GM19240 (cell line): ENCODE measurements at regions not wholly inside any gene's neighbourhood (a gene's known extent, or its start where the extent isn't known, plus 50 kb on each side); places are given as distances from the start of the nearest gene placed in this dataset.

Experiments used
- DNase-seq: peaks from one replicate; pipeline ENCODE4 v3.0.0; 2011; ENCODE audit warnings: low spot score; ENCODE audit not compliant: insufficient read length

DNA sequence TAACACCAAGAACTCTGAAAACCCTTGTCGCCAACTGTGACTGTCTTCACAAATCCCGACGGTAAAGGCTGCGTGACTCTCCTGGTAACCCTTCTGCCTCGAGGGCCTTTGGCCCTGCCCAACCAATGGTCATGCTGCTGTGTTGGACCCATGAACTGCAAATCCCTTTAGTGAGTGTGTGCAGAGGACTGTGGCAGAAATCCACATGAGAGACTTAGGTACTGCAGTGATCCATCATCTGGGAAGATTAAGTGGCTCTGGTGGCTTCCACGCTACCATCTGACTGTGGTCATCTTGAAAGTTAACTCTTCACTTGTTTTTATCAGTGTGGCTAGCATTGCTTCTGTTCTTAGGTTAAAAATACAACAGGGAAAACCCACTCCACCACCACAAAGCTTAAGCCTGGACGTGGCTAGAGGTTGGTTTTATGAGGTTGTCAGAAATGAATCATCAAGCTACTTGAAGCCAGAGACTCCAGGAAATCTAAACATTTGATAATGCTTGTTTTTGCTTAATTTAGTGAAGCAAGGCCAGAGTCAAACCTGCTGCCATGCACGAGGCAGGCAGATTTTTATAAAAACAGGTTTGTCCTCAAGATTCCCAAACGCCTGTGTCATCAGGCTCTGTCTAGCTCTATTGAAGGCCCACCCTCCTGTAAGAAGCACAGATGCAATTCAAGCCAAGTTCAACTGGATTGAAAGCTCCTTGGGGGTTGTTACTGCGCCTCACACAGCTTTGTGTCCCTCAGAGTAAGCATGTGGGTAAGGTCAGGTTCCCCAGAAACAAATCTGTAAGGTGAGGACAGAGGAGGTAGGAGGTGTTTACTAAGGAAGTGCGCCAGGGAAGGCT is 52.7 kb upstream of the ERCC6L2 start:
- peak; percentile 48 for DNase-seq

DNA sequence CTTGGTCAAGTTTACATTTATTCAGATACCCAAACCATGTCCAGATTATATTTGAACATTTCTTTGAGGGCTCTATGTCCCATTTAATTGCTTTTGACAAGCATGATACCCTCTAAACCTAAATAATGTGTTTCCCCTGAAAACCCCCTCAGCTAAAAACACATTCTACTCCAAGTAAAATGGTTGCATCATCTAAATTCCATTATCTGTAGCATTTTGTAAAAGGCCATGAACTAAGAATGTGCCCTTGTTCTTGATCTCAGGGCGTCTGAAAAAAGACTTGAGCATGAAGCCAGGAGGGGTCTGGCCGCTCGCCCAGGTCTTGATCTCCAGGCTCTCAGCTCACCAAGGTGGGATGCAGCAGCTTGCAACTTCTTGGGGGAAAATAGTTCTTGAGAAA is 53.5 kb upstream of the ERCC6L2 start:
- no peak for DNase-seq

DNA sequence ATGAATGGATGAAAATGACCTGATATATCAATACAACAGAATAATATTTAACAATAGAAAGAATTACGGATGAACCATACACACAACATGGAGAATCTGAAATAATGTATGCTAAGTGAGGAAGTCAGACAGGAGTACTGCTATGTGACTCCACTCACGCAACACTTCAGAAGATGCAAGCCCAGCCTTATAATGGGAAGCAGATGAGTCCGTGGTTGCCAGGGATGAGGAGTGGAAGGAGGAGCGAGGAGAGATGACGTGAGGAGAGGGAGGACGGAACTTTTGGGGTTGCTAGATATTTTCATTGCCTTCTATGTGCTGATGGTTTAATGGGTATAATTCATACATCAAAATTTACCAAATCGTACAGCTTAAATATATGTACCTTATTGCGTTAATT is 55.4 kb upstream of the ERCC6L2 start:
- no peak for DNase-seq

DNA sequence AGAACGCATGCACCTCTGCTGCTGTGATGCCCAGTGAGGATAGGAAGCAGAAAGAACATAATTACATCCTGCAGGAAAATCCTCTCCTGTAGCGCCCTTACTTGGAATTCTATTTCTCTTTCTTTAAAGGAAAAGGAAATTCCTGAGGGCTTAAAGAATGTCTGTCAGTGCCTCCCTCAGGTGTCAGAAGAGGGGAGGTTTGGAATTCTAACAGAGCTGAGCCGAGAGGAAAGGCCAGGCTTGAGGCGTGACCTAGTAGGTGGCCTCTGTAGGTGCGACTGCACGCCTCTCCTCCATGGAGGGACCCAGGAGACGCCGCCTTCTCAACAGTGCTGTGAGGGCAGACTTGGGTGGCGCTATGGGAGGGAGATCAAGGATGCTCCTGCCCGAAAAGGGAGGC is 55.9 kb upstream of the ERCC6L2 start:
- DNase-seq, result no peak

DNA sequence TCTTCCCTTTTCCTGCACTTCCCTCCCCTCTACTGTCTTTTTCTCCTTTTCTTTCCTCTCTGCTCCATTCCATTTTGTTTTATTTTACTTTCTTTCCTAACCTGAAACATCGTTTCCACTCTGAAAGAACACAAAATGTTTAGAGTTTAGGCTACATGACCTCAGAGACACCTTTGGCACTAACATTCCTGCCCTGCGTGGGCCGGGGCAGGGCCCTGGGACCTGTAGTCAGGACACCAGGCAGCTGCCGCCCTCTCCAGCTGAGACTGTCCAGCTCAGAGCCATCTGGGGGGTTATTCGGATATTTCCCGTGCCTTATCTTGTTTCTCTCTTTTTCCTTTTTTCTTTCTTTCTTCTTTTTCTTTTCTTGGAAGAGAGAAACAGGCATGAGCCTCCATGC is 58.3 kb upstream of the ERCC6L2 start:
- no peak for DNase-seq

DNA sequence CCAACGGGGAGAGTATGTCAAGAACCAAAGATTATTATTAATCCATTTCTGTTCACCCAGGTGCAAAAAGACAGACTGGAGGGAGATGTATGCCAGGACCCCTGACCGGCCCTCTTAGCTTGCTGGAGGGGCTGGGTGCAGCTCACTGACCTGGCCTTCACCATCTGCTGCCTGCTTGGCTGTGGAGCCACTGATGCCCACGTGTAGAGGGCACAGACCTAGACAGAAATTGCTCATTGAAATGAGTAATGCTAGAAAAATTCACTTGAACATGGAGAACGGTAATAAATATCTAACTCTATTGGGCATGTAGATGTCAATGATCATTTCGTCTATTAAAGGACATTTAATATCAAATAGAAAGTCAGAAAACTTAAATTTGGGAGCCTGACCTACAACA is 58.8 kb upstream of the ERCC6L2 start:
- DNase-seq, result no peak

DNA sequence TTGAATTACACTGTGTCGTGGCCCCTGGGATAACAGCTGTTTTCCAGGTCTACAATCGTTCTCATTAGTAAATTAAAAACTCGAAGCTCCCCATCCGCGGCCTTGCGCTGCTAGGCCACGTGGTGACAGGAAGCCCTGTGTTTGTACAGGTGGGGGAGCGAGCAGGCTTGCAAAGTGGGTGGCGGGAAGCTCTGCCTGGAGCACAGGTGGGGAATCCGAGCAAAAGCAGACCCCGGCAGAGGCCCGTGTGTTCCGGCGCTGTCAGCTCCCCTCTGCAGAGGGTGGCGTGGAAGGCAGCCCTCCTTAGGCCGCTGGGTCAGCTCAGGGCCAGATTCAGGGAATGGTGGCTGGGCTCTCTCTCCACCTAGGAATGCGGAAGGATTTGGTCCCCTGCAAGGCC is 59.5 kb upstream of the ERCC6L2 start:
- DNase-seq, result no peak

DNA sequence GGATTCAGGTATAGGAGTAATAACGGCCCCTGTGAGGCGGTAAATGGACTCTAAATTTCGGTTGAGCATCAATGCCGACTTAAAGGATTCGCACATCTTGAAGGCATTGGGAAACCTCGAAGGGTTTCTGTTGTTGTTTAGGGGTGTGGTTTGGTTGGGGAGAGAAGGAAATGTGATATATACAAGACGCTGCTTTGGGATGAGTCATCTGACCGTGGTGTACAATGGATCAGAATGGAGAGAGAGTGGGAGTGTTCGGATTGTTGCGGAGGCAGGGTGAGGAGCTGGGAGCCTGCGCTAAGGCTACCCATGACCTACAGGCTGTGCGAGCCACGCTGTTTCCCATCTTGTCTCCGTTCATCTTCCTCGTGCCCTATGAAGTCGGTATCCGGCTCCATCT is 60.4 kb upstream of the ERCC6L2 start:
- DNase-seq, result no peak

DNA sequence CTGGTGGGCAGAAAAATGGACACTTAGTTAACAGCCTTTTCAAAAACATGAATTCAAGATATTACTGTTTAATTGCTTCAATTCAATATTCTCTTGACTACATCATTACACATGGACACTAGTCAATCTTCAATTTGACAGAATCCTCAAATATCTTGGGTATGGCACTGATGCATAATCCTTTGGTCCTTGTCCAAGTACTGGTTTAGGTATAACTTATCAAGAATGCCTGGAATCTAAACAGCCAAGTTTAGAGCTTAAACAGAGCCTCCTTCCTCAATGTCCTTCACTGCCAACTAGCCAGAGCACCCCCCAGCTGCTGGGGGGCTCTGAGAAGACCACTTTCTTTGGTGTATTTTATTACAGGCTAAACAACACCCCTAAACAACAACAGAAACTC is 61.6 kb upstream of the ERCC6L2 start:
- no peak for DNase-seq

DNA sequence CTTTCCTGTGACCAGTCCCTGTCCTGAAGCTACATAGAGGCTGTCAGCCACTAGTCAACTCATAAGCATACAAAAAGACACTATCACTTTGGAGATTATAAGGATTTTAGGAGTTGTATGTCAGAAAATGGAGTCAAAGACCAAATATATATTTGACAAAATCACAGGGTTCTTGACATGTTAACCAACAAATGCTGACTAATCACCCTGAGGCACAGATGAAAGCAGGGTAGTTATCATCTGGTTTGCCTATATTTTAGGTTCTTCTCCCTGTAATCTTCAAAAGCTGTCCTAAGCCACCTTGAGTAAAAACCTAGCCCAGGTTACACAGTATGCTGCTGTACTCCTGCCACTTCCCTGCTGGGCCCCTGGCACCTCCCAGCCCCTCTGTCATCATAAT is 64.7 kb upstream of the ERCC6L2 start:
- no peak for DNase-seq

DNA sequence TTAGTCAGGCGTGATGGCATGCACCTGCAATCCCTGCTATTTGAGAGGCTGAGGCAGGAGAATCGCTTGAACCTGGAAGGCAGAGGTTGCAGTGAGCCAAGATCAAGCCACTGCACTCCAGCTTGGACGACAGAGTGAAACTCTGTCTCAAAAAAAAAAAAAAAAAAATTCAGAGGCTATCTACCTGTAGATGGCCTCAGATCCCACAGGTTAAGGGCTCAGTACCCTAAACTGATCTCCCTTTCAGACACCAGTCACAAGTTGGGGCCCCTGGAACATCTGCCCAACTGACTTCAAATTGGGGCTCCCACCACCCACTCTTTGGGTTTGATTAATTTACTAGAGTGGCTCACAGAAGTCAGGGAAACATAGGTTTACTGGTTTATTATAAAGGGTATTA is 65.4 kb upstream of the ERCC6L2 start:
- no peak for DNase-seq

DNA sequence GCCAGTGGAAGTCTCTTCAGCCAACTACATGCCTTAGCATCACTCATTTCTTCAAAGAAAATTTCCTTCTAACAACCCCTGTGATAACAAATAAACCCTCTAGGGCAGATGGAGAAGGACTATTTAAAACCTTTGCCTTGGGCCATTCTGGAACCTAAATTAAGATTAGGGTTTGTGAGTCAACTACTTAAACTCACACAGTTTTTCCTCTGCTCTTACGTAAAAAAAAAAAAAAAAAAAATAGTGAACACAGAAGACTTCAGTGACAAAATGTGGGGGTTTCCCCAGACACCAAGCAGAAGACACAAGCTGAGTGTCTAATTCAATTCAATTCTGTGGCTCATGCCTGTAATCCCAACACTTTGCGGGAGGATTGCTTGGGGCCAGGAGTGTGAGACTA is 65.8 kb upstream of the ERCC6L2 start:
- DNase-seq, result no peak

DNA sequence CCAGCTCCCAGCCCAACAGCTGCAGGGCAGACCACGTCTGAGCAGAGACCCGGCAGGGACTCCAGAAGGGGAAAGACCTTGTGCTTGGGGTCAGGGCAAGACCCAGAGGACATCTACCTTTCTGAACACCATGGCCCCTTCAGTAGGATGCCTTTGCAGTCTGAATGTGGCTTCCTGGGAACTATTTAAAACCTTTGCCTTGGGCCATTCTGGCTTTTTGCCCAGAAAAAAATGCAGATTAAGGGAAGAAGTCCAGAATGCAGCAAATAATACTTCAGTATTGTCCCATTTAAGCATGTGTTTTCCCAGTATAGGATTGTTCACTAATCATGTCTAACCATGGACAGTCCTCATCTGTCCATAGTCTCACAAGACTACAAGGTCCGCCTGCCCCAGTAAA is 67.5 kb upstream of the ERCC6L2 start:
- no peak for DNase-seq

DNA sequence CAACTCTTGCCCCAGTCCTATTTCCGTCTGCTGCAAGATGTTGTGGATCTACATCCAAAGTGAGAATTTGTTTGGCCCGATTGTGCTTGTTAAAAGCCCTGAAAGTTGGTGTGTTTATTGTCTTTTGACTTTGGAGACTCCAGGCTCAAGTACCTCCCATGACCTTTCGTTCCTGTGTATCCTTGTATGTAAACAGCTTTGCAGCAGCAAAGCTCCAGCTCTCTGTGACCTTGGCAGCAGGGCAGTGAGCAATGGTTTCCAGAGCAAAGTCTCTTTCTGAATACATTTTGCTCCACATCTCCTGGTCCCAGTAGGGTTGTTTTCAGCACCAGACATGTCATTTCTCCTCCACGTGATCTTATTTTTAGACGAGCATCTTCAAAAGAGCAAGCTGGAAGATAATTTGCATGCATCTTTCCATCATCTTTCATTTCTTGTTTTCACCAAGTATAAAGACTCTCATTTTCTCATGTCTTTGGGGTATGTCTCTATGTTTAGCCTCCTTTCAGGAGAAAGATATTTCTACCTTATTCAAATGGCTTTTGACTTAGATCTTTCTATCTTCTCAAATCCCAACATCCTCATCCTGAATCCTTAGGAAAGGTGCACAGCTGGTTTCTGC is 68.1 kb upstream of the ERCC6L2 start:
- no peak for DNase-seq

DNA sequence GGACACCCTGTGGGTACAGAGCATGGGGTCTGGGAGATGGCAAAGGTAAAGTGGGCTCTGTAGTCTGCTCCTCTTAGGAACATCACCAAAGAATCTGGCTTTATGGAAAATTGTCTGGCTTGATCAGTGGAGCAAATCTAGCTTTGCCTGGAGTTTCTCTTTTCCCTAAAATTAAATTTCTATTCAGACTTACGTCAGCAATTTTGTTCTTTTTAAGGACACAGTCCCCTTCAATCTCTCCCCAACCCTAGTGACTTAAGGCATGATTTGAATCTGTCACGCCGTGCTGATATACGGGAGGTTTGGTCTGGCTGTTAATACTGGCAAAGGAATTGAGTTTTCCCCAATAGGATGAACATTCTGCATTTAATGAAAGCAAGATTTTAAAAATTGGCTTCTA is 72.3 kb upstream of the ERCC6L2 start:
- DNase-seq, result no peak

DNA sequence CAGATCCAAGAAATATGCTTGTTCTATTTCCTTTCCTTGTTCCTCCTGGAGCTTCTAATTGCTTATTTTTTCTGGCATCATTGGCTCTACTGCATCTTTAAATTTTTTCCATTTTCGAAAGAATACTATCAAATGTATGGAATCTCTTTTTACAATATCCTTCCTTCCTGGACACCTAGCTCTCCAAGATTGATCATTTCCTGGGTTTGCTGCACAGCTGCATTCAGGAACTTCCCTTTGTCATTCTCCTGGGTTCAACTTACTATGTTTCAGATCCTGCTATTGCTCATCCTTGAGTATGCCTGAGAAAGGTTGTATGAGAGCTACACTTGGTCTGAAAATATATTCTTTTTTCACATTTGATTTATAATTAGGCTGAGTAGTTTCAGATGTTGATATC is 73.7 kb upstream of the ERCC6L2 start:
- DNase-seq, result no peak

DNA sequence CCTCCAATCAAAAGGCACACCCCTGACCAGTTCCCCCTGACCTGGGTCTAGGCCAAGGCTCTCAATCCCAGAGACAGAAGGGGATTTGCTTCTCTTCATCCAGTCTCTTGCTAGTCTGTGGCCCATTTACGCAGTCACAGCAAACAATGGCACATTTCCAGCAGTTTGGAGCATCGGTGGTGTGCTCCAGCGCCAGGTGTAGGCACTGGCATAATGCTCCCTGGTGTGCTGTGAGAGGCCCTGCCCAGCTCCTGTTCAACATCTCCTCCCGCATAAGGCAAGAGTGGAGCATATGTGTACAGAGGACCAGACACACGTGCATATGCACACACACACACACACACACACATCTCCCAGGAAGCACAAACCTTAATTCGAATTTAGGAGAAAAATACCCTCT is 79.5 kb upstream of the ERCC6L2 start:
- no peak for DNase-seq

DNA sequence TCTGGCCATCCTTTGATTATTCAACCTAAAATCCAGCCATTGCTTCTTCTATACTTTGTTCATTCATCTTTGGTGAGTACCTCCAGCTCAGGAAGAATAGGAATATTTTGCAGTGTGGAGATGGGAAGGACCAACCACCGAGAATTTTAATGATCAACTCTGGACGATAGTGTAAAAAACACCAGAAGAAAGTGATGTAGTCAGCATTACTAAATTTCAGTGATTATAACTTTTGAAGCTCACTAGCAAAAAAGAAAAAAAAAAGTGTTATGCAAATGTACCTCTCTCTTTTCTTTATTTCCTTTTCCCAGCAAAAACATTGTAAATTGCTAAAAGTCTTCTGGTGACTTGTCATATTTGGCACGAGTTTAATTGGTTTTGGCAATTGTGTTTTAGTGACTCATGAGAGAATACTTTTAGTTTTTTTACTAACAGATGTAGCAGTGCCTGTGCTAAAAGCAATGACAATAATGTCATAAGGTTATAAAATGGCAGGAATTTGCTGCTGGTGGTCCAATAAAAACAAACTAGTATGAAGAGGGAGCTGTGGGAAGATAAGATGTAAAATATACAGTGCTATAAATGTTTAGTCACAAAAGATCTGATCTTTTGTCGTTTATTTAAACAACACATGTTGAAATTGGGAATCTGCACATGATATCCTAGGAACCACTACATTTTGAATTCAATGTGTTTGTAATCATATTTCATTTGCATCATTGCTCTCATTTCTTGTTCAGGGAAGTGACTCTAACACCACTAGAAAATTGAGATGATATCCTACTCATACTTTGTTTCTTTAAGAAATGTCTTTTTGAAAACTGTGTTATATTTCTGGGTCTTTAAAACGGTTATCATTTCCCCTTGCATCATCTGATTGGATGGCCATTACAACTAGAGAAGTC is 81.3 kb upstream of the ERCC6L2 start:
- no peak for DNase-seq

DNA sequence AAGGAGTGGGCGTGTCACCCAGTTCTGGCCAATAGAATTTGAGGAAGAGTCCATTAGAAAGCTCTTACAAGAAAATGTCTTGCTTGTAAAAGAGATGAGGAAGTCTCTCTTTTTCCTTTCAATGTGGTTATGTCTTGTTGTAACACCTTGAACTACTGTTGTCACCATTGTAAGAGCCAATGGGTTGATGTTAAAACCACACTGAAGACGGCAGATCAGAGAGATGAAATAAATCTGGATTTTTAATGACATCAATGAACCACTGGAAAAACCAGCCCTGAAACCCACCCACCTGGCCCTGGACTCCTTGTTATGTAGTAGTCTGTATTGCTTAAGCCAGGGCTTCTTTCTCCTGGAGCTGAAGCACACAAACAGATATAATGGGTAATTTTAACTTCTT is 83.8 kb upstream of the ERCC6L2 start:
- no peak for DNase-seq

DNA sequence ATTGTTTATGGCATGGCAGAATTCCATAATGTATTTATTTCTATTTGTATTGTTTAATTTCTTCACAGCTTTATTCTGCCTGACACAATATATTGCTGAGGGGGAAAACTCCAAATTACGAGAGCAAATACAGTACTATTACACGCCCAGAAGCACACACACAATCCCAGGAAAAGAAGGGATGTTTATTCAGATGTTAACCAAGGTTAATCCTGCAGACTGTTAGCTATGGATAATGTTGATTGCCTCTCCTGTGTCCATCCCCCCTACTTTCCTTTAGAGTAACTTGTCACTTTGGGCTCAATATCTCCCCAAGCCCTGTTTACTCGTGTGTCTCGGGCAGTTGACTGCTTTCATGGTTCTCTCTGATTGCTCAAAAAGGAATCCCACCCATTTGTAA is 84.2 kb upstream of the ERCC6L2 start:
- no peak for DNase-seq

DNA sequence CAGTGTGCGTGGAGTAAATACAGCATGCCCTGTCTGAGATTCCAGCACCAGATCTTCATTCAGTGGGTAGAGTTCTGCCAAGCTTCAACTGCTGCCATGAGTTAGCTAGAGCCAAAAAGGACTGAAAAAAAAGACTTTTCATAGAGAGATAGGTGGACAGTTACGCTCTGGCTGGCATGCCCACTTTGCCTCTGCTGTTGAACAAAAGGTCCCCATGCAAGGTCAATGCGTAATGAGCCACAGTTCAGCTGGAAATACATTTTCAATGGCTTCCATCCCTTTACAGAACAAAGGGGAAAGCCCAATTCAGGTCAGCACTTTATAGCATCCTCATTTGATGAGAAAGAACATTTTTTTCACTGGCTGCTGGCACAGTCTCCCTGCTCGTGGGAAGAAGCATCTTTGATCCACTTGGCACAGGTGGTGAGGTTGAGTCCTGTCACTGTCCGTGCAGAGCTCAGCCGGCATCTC is 86.9 kb upstream of the ERCC6L2 start:
- no peak for DNase-seq

DNA sequence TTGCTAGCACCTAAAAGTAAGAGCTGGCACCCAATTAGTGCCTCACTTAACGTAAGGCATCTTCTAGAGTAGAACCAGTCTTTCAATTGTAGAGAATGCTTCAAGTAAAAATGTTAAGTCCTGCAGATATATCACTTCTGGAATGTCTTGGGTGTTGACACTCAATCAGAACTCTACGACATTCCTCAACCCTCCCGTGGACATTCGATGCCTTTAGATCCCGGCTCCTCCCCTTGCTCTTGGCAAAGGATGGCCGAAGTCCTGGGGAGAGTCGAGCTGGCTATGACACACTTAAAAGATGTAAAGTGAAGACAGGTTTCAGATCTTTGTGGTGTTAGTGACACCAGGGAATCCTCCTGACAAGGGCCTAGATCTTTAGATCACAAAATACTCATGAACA is 87.5 kb upstream of the ERCC6L2 start:
- no peak for DNase-seq
